T-helper 1 cell treated with Interleukin-12 subunit alpha and Interleukin-12 subunit beta and Interleukin-4 antibody, amounts not matched to agents 30 ng/mL and 1 ng/mL, for 36 hours (primary cell): ENCODE measurements at regions not wholly inside any gene's neighbourhood (a gene's known extent, or its start where the extent isn't known, plus 50 kb on each side); places are given as distances from the start of the nearest gene placed in this dataset.
"Not testable (repeated sequence)": the region's sequence is repeated elsewhere in the genome, so short reads cannot be mapped to it uniquely, and the experiment has no call there.

Source experiments
- intact Hi-C: fragments of 100-400 bp; cut with micrococcal nuclease; formaldehyde crosslinking; loops from one replicate; pipeline ENCODE4 v1.15.1; 2024

GRCh38 chr2:239866778-239867177, 158.4 kb downstream of the NDUFA10 start:
- intact Hi-C loops: no loop called here

- intact Hi-C loops: no loop called here
Measured at GRCh38 chr2:239866350-239866749, 158.8 kb downstream of the NDUFA10 start.

- intact Hi-C loops: not testable (repeated sequence)
Measured at GRCh38 chr2:239865856-239866255, 159.3 kb downstream of the NDUFA10 start.

GRCh38 chr2:239865059-239865639, 160.0 kb downstream of the NDUFA10 start:
- intact Hi-C loops: no loop called here

- intact Hi-C loops: loop anchor here (5.0 kb wide), 1 partner anchor 1107 kb away; no protein-coding TSS in a partner anchor
Measured at GRCh38 chr2:239864247-239865058, 160.7 kb downstream of the NDUFA10 start.

GRCh38 chr2:239862613-239863012, 162.5 kb downstream of the NDUFA10 start:
- intact Hi-C loops: loop anchor here (5.0 kb wide), 1 partner anchor 1105 kb away; no protein-coding TSS in a partner anchor

- intact Hi-C loops: no loop called here
Measured at GRCh38 chr2:239858179-239858578, 167.0 kb downstream of the NDUFA10 start.

GRCh38 chr2:239857591-239857990, 167.6 kb downstream of the NDUFA10 start:
- intact Hi-C loops: no loop called here

GRCh38 chr2:239856620-239857285, 168.4 kb downstream of the NDUFA10 start:
- intact Hi-C loops: no loop called here

- intact Hi-C loops: no loop called here
Measured at GRCh38 chr2:239855863-239856587, 169.1 kb downstream of the NDUFA10 start.

- intact Hi-C loops: no loop called here
Measured at GRCh38 chr2:239854596-239854995, 170.5 kb downstream of the NDUFA10 start.

- intact Hi-C loops: no loop called here
Measured at GRCh38 chr2:239853706-239854327, 171.3 kb downstream of the NDUFA10 start.

GRCh38 chr2:239853121-239853520, 172.0 kb downstream of the NDUFA10 start:
- intact Hi-C loops: no loop called here

- intact Hi-C loops: no loop called here
Measured at GRCh38 chr2:239852272-239852671, 172.9 kb downstream of the NDUFA10 start.

GRCh38 chr2:239846789-239847676, 178.1 kb downstream of the NDUFA10 start:
- intact Hi-C loops: no loop called here

- intact Hi-C loops: no loop called here
Measured at GRCh38 chr2:239845968-239846367, 179.2 kb downstream of the NDUFA10 start.

GRCh38 chr2:239839306-239839705, 185.8 kb downstream of the NDUFA10 start:
- intact Hi-C loops: no loop called here

- intact Hi-C loops: no loop called here
Measured at GRCh38 chr2:239836021-239836765, 188.9 kb downstream of the NDUFA10 start.

GRCh38 chr2:239835056-239835455, 190.1 kb downstream of the NDUFA10 start:
- intact Hi-C loops: no loop called here
